PC-3 (cell line): ENCODE measurements at regions not wholly inside any gene's neighbourhood (a gene's known extent, or its start where the extent isn't known, plus 50 kb on each side); places are given as distances from the start of the nearest gene placed in this dataset.

Experiments used
- ATAC-seq: fragments of 200-7000 bp; cut with Tn5 transposase; 2 replicates; pipeline ENCODE4 v1.9.1; 2020; ENCODE audit warnings: mild to moderate bottlenecking, moderate library complexity
- BruUV-seq: library from RNA; stranded (reverse); fragments of 400-500 nt; replicated peaks from 2 replicates; lab custom pipeline; 2021; lab: Mats Ljungman, UMichigan
- CTCF ChIA-PET: fragments of 300-600 bp; sonication (Branson Sonifier 250); formaldehyde crosslinking; loops from one replicate; lab custom pipeline; 2022; ENCODE audit warnings: antibody characterized with exemption; lab: Charles Lee
- POLR2A ChIA-PET: fragments of 300-600 bp; sonication (Branson Sonifier 250); formaldehyde crosslinking; loops from one replicate; lab custom pipeline; 2022; ENCODE audit warnings: antibody characterized with exemption; ENCODE audit not compliant: unreplicated experiment; lab: Charles Lee
- DNase-seq: peaks from one replicate; pipeline ENCODE4 v3.0.0-alpha.2; 2015
- H2AFZ ChIP-seq: fragments of 300-600 bp; sonication (generic); 2 replicates; pipeline ENCODE4 v1.6.0; 2016; ENCODE audit warnings: antibody characterized with exemption, low read length
- H3F3A ChIP-seq: fragments of 300-600 bp; sonication (generic); one replicate; pipeline ENCODE4 v1.6.0; 2017; ENCODE audit warnings: antibody characterized with exemption, low read length, control low read depth, mild to moderate bottlenecking; ENCODE audit not compliant: unreplicated experiment
- H3K27ac ChIP-seq: fragments of 300-600 bp; sonication (generic); 2 replicates; pipeline ENCODE4 v1.5.1; 2016; ENCODE audit warnings: mild to moderate bottlenecking, low read length
- H3K27me3 ChIP-seq: fragments of 300-600 bp; sonication (generic); 2 replicates; pipeline ENCODE4 v1.6.1; 2016; ENCODE audit warnings: low read length, mixed read lengths
- H3K36me3 ChIP-seq: fragments of 300-600 bp; sonication (generic); 2 replicates; pipeline ENCODE4 v1.6.1; 2016; ENCODE audit warnings: low read depth, mixed run types, low read length, mixed read lengths
- H3K4me1 ChIP-seq: fragments of 300-600 bp; sonication (generic); 2 replicates; pipeline ENCODE4 v1.5.1; 2016; ENCODE audit warnings: low read length; ENCODE audit not compliant: insufficient read depth
- H3K4me2 ChIP-seq: fragments of 300-600 bp; sonication (generic); 2 replicates; pipeline ENCODE4 v1.6.0; 2016; ENCODE audit warnings: low read length
- H3K4me3 ChIP-seq: fragments of 300-600 bp; sonication (generic); 2 replicates; pipeline ENCODE4 v1.5.1; 2016; ENCODE audit warnings: mild to moderate bottlenecking, low read length, mixed read lengths
- H3K79me2 ChIP-seq: fragments of 300-600 bp; sonication (generic); 2 replicates; pipeline ENCODE4 v1.6.1; 2017; ENCODE audit warnings: low read length, mixed read lengths
- H3K9ac ChIP-seq: fragments of 300-600 bp; sonication (generic); 2 replicates; pipeline ENCODE4 v1.6.0; 2016; ENCODE audit warnings: mild to moderate bottlenecking, low read length
- H3K9me2 ChIP-seq: fragments of 300-600 bp; sonication (generic); replicated peaks from 2 replicates; pipeline ENCODE4 v1.6.1; 2016; ENCODE audit warnings: mixed run types, low read length, mixed read lengths
- H3K9me3 ChIP-seq: fragments of 300-600 bp; sonication (generic); 2 replicates; pipeline ENCODE4 v1.6.1; 2016; ENCODE audit warnings: low read length, mixed read lengths
- H4K20me1 ChIP-seq: fragments of 300-600 bp; sonication (generic); 2 replicates; pipeline ENCODE4 v1.6.1; 2016; ENCODE audit warnings: low read length, mixed read lengths
- EZH2 ChIP-seq: fragments of 300-600 bp; sonication (generic); IDR thresholded peaks from one replicate; pipeline ENCODE4 v1.6.1; 2017; ENCODE audit warnings: antibody characterized with exemption, mild to moderate bottlenecking, low read length; ENCODE audit not compliant: unreplicated experiment
- EZH2phosphoT487 ChIP-seq: fragments of 300-600 bp; sonication (generic); IDR thresholded peaks from 2 replicates; pipeline ENCODE4 v1.6.1; 2018; ENCODE audit warnings: mild to moderate bottlenecking, antibody characterized with exemption, low read length, borderline replicate concordance
- intact Hi-C: fragments of 100-400 bp; cut with micrococcal nuclease; formaldehyde crosslinking; loops from 2 replicates; pipeline ENCODE4 v1.9.0; 2023
- TF ChIP-seq, protein P1 (sequence below): fragments of 300-600 bp; sonication (generic); conservative IDR thresholded peaks from 2 replicates; pipeline ENCODE4 v1.5.1; 2017; ENCODE audit warnings: antibody characterized with exemption, low read depth, mild to moderate bottlenecking, low read length

- CTCF ChIA-PET, result no interaction called here
- Histone ChIP-seq H3K9me2 (no peaks in the 10 kb centered on the region), H3K4me2 (no peak overlapping the region), H3K4me3 (no peak overlapping the region), H3K27me3 (peaks cover 66% of the 10 kb centered on the region), H3F3A (no peaks in the 10 kb centered on the region), H3K9me3 (no peaks in the 10 kb centered on the region), H3K4me1 (no peaks in the 10 kb centered on the region), H3K36me3 (no peaks in the 10 kb centered on the region), H3K27ac (no peak overlapping the region), H3K79me2 (no peaks in the 10 kb centered on the region), H2AFZ (no peak overlapping the region), H3K9ac (no peak overlapping the region), H4K20me1 (no peaks in the 10 kb centered on the region)
- POLR2A ChIA-PET, result no interaction called here
- no peak for DNase-seq
- intact Hi-C loops, result no loop called here
- TF ChIP-seq, protein P1, sequence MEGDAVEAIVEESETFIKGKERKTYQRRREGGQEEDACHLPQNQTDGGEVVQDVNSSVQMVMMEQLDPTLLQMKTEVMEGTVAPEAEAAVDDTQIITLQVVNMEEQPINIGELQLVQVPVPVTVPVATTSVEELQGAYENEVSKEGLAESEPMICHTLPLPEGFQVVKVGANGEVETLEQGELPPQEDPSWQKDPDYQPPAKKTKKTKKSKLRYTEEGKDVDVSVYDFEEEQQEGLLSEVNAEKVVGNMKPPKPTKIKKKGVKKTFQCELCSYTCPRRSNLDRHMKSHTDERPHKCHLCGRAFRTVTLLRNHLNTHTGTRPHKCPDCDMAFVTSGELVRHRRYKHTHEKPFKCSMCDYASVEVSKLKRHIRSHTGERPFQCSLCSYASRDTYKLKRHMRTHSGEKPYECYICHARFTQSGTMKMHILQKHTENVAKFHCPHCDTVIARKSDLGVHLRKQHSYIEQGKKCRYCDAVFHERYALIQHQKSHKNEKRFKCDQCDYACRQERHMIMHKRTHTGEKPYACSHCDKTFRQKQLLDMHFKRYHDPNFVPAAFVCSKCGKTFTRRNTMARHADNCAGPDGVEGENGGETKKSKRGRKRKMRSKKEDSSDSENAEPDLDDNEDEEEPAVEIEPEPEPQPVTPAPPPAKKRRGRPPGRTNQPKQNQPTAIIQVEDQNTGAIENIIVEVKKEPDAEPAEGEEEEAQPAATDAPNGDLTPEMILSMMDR, result no peak
- TF ChIP-seq EZH2phosphoT487 (no peak), EZH2 (no peak)
- no peak for ATAC-seq
- no TSS peak for BruUV-seq
Observed at GRCh38 chr12:54700849-54701248, 52.7 kb upstream of the DCD start.

DNA sequence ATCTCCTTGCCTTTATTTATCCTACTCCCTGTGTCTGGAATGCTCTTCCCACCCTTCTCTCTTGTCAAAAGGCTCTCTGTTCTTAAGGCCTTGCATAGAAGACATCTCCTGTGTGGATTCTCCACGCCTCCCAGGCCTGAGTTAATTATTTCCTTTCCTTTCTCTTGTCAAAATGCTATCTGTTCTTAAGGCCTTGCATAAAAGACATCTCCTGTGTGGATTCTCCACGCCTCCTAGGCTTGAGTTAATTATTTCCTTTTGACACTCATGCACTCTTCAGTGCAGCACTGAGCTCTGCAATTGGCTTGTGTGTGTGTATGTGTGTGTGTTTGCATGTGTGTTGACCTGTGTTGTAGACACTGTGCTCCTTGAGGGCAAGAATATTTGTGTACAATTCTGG, 52.1 kb upstream of the DCD start:
- H3K4me1 ChIP-seq, result no peaks in the 10 kb centered on the region
- ChIA-PET POLR2A (no interaction called here), CTCF (no interaction called here)
- no peak overlapping the region for H2AFZ ChIP-seq
- H3K4me3 ChIP-seq, result no peak overlapping the region
- BruUV-seq, result no TSS peak
- no peaks in the 10 kb centered on the region for H3K36me3 ChIP-seq
- no peak for ATAC-seq
- no peaks in the 10 kb centered on the region for H4K20me1 ChIP-seq
- no peaks in the 10 kb centered on the region for H3K79me2 ChIP-seq
- H3K9ac ChIP-seq, result no peak overlapping the region
- no peak for DNase-seq
- TF ChIP-seq, protein P1, result no peak
- TF ChIP-seq EZH2, result no peak
- TF ChIP-seq EZH2phosphoT487, result no peak
- intact Hi-C loops, result no loop called here
- no peak overlapping the region for H3K27ac ChIP-seq
- no peaks in the 10 kb centered on the region for H3K9me3 ChIP-seq
- H3K4me2 ChIP-seq, result no peak overlapping the region
- H3K27me3 ChIP-seq, result peaks cover 61% of the 10 kb centered on the region
- no peaks in the 10 kb centered on the region for H3K9me2 ChIP-seq
- H3F3A ChIP-seq, result no peaks in the 10 kb centered on the region
